ENCODE measurements at regions not wholly inside any gene's neighbourhood (a gene's known extent, or its start where the extent isn't known, plus 50 kb on each side); places are given as distances from the start of the nearest gene placed in this dataset.

GRCh38 chr10:1923998-1924397 is 186.7 kb upstream of the ADARB2 start:
- no peak for TF ChIP-seq CTCF (IDR thresholded peaks at IDR 0.05; ENCODE audit: low read depth, low read length, missing control alignments)
- DNase-seq: no peak
- no peaks in the 10 kb centered on the region for H3K27me3 ChIP-seq (replicated peaks)
- no peak overlapping the region for H3K4me3 ChIP-seq (ENCODE audit: low read depth, low read length)
- no peaks in the 10 kb centered on the region for H3K36me3 ChIP-seq (replicated peaks)
- in situ Hi-C loops (cut with HindIII; ENCODE audit: low pct_ligation_motif_present, low sequenced_read_pairs): no loop called here
- no peak overlapping the region for H3K27ac ChIP-seq

- Histone ChIP-seq H3K27me3 (replicated peaks) (no peaks in the 10 kb centered on the region), H3K4me3 (ENCODE audit: low read depth, low read length) (no peak overlapping the region), H3K36me3 (replicated peaks) (no peaks in the 10 kb centered on the region), H3K27ac (no peak overlapping the region)
- DNase-seq: no peak
- in situ Hi-C loops (cut with HindIII; ENCODE audit: low pct_ligation_motif_present, low sequenced_read_pairs): no loop called here
- no peak for TF ChIP-seq CTCF (IDR thresholded peaks at IDR 0.05; ENCODE audit: low read depth, low read length, missing control alignments)
These were observed 186.3 kb upstream of the ADARB2 start for GRCh38 chr10:1923586-1923985.

- in situ Hi-C loops (cut with HindIII; ENCODE audit: low pct_ligation_motif_present, low sequenced_read_pairs): no loop called here
- no peaks in the 10 kb centered on the region for H3K27me3 ChIP-seq (replicated peaks)
- no peak overlapping the region for H3K27ac ChIP-seq
- H3K36me3 ChIP-seq (replicated peaks): no peaks in the 10 kb centered on the region
- no peak for TF ChIP-seq CTCF (IDR thresholded peaks at IDR 0.05; ENCODE audit: low read depth, low read length, missing control alignments)
- DNase-seq: no peak
- no peak overlapping the region for H3K4me3 ChIP-seq (ENCODE audit: low read depth, low read length)
These were observed 183.6 kb upstream of the ADARB2 start for GRCh38 chr10:1920941-1921340.

- no peak for TF ChIP-seq CTCF (IDR thresholded peaks at IDR 0.05; ENCODE audit: low read depth, low read length, missing control alignments)
- Histone ChIP-seq H3K36me3 (replicated peaks) (no peaks in the 10 kb centered on the region), H3K27ac (no peak overlapping the region), H3K27me3 (replicated peaks) (no peaks in the 10 kb centered on the region), H3K4me3 (ENCODE audit: low read depth, low read length) (no peak overlapping the region)
- in situ Hi-C loops (cut with HindIII; ENCODE audit: low pct_ligation_motif_present, low sequenced_read_pairs): no loop called here
- no peak for DNase-seq
These were observed 182.8 kb upstream of the ADARB2 start for GRCh38 chr10:1920127-1920526.

GRCh38 chr10:1911771-1912170 is 174.4 kb upstream of the ADARB2 start:
- Histone ChIP-seq H3K36me3 (replicated peaks) (no peaks in the 10 kb centered on the region), H3K4me3 (ENCODE audit: low read depth, low read length) (no peak overlapping the region), H3K27ac (no peak overlapping the region), H3K27me3 (replicated peaks) (no peaks in the 10 kb centered on the region)
- in situ Hi-C loops (cut with HindIII; ENCODE audit: low pct_ligation_motif_present, low sequenced_read_pairs): no loop called here
- no peak for DNase-seq
- TF ChIP-seq CTCF (IDR thresholded peaks at IDR 0.05; ENCODE audit: low read depth, low read length, missing control alignments): no peak

- Histone ChIP-seq H3K27me3 (replicated peaks) (no peaks in the 10 kb centered on the region), H3K4me3 (ENCODE audit: low read depth, low read length) (no peak overlapping the region), H3K27ac (no peak overlapping the region), H3K36me3 (replicated peaks) (no peaks in the 10 kb centered on the region)
- in situ Hi-C loops (cut with HindIII; ENCODE audit: low pct_ligation_motif_present, low sequenced_read_pairs): no loop called here
- no peak for TF ChIP-seq CTCF (IDR thresholded peaks at IDR 0.05; ENCODE audit: low read depth, low read length, missing control alignments)
- no peak for DNase-seq
These were observed 166.7 kb upstream of the ADARB2 start for GRCh38 chr10:1903982-1904381.

All from brain microvascular endothelial cell (primary cell).